ENCODE measurements at regions not wholly inside any gene's neighbourhood (a gene's known extent, or its start where the extent isn't known, plus 50 kb on each side); places are given as distances from the start of the nearest gene placed in this dataset.
"Not testable (repeated sequence)": the region's sequence is repeated elsewhere in the genome, so short reads cannot be mapped to it uniquely, and the experiment has no call there.

GRCh38 chr2:143856978-143857377 lies 662.9 kb downstream of the ZEB2 start:
- DNase-seq (ENCODE audit: low read depth): no peak

- DNase-seq (ENCODE audit: low read depth): no peak
These were observed 667.2 kb downstream of the ZEB2 start for GRCh38 chr2:143852759-143853158.

- no peak for DNase-seq (ENCODE audit: low read depth)
These were observed 669.8 kb downstream of the ZEB2 start for GRCh38 chr2:143850084-143850483.

GRCh38 chr2:143847257-143847656 lies 672.7 kb downstream of the ZEB2 start:
- no peak for DNase-seq (ENCODE audit: low read depth)

- DNase-seq (ENCODE audit: low read depth): no peak
These were observed 674.9 kb downstream of the ZEB2 start for GRCh38 chr2:143844986-143845385.

- no peak for DNase-seq (ENCODE audit: low read depth)
These were observed 676.2 kb downstream of the ZEB2 start for GRCh38 chr2:143843686-143844085.

GRCh38 chr2:143842836-143843235 lies 677.1 kb downstream of the ZEB2 start:
- DNase-seq (ENCODE audit: low read depth): no peak

- no peak for DNase-seq (ENCODE audit: low read depth)
These were observed 678.0 kb downstream of the ZEB2 start for GRCh38 chr2:143841935-143842334.

GRCh38 chr2:143840601-143841000 lies 679.3 kb downstream of the ZEB2 start:
- DNase-seq (ENCODE audit: low read depth): no peak

- DNase-seq (ENCODE audit: low read depth): no peak
These were observed 679.7 kb downstream of the ZEB2 start for GRCh38 chr2:143840194-143840593.

- DNase-seq (ENCODE audit: low read depth): no peak
These were observed 680.5 kb downstream of the ZEB2 start for GRCh38 chr2:143839456-143839855.

GRCh38 chr2:143837055-143837454 lies 682.9 kb downstream of the ZEB2 start:
- not testable (repeated sequence) for DNase-seq (ENCODE audit: low read depth)

- DNase-seq (ENCODE audit: low read depth): no peak
These were observed 684.4 kb downstream of the ZEB2 start for GRCh38 chr2:143835481-143835880.

GRCh38 chr2:143833015-143833660 lies 686.8 kb downstream of the ZEB2 start:
- no peak for DNase-seq (ENCODE audit: low read depth)

- DNase-seq (ENCODE audit: low read depth): no peak
These were observed 689.4 kb downstream of the ZEB2 start for GRCh38 chr2:143830476-143830875.

- no peak for DNase-seq (ENCODE audit: low read depth)
These were observed 691.0 kb downstream of the ZEB2 start for GRCh38 chr2:143828763-143829537.

- DNase-seq (ENCODE audit: low read depth): no peak
These were observed 695.1 kb downstream of the ZEB2 start for GRCh38 chr2:143824791-143825190.

- DNase-seq (ENCODE audit: low read depth): no peak
These were observed 694.7 kb downstream of the ARHGAP15 start for GRCh38 chr2:143823876-143824275.

GRCh38 chr2:143823296-143823695 lies 694.1 kb downstream of the ARHGAP15 start:
- no peak for DNase-seq (ENCODE audit: low read depth)

GRCh38 chr2:143822736-143823135 lies 693.5 kb downstream of the ARHGAP15 start:
- DNase-seq (ENCODE audit: low read depth): no peak

- no peak for DNase-seq (ENCODE audit: low read depth)
These were observed 690.5 kb downstream of the ARHGAP15 start for GRCh38 chr2:143819764-143820163.

- DNase-seq (ENCODE audit: low read depth): no peak
These were observed 690.0 kb downstream of the ARHGAP15 start for GRCh38 chr2:143819190-143819735.
